Panc1 (cell line): ENCODE measurements at regions not wholly inside any gene's neighbourhood (a gene's known extent, or its start where the extent isn't known, plus 50 kb on each side); places are given as distances from the start of the nearest gene placed in this dataset.

ENCODE experiments used
- ATAC-seq: fragments of 200-7000 bp; cut with Tn5 transposase; 2 replicates; pipeline ENCODE4 v1.9.1; 2020; ENCODE audit warnings: mild to moderate bottlenecking, moderate library complexity
- BruUV-seq: library from RNA; stranded (reverse); fragments of 400-500 nt; replicated peaks from 2 replicates; lab custom pipeline; 2021; lab: Mats Ljungman, UMichigan
- CTCF ChIA-PET: fragments of 300-600 bp; sonication (Branson Sonifier 250); formaldehyde crosslinking; loops from one replicate; lab custom pipeline; 2022; ENCODE audit warnings: antibody characterized with exemption; lab: Charles Lee
- POLR2A ChIA-PET: fragments of 300-600 bp; sonication (Branson Sonifier 250); formaldehyde crosslinking; loops from one replicate; lab custom pipeline; 2022; ENCODE audit warnings: antibody characterized with exemption; lab: Charles Lee
- DNase-seq: peaks from one replicate; pipeline ENCODE4 v3.0.0-alpha.2; 2010; ENCODE audit warnings: low read depth, low spot score
- H3K27ac ChIP-seq: 2 replicates; pipeline ENCODE4 v1.5.1; 2011; ENCODE audit warnings: mild to moderate bottlenecking, low read length, inconsistent platforms
- H3K27me3 ChIP-seq: fragments of 200-500 bp; sonication (Bioruptor generic); 2 replicates; pipeline ENCODE4 v1.6.0; 2014; ENCODE audit warnings: low read length, inconsistent platforms; ENCODE audit not compliant: control insufficient read depth, insufficient read depth
- H3K36me3 ChIP-seq: fragments of 200-500 bp; sonication (Bioruptor generic); 2 replicates; pipeline ENCODE4 v1.5.1; 2014; ENCODE audit warnings: inconsistent platforms, mild to moderate bottlenecking, low read length, moderate library complexity; ENCODE audit not compliant: control insufficient read depth, insufficient read depth
- H3K4me1 ChIP-seq: 2 replicates; pipeline ENCODE4 v1.5.1; 2011; ENCODE audit warnings: inconsistent platforms, mild to moderate bottlenecking, low read length, moderate library complexity; ENCODE audit not compliant: control insufficient read depth, insufficient read depth
- H3K4me3 ChIP-seq, 2 experiments: 2 replicates each; pipeline ENCODE4 v1.5.1; 2011 to 2012; ENCODE audit warnings: low read depth in 2 of 2, low read length in 2 of 2, mild to moderate bottlenecking in 2 of 2, inconsistent platforms in 1 of 2, moderate library complexity in 1 of 2
- H3K9me3 ChIP-seq: fragments of 200-500 bp; sonication (Bioruptor generic); 2 replicates; pipeline ENCODE4 v1.5.1; 2014; ENCODE audit warnings: low read depth, mild to moderate bottlenecking, inconsistent platforms, low read length, moderate library complexity; ENCODE audit not compliant: control insufficient read depth, insufficient read depth
- POLR2AphosphoS5 ChIP-seq: IDR thresholded peaks from 2 replicates; pipeline ENCODE4 v1.6.1; 2012; ENCODE audit warnings: mild to moderate bottlenecking, low read depth, low read length, moderate library complexity
- SIN3A ChIP-seq: IDR thresholded peaks from 2 replicates; pipeline ENCODE4 v1.6.1; 2012; ENCODE audit warnings: low read depth, mild to moderate bottlenecking, low read length, moderate library complexity, borderline replicate concordance; ENCODE audit not compliant: insufficient read depth
- TCF7L2 ChIP-seq: IDR thresholded peaks from 2 replicates; pipeline ENCODE4 v1.6.1; 2011; ENCODE audit warnings: mild to moderate bottlenecking, low read depth, low read length, inconsistent platforms
- in situ Hi-C: cut with HindIII; loops from 2 replicates; pipeline ENCODE4 v1.10.0; 2016; ENCODE audit warnings: low sequenced_read_pairs, low pct_unique_long_range_greater_than_20kb
- intact Hi-C: fragments of 100-400 bp; cut with micrococcal nuclease; formaldehyde crosslinking; loops from one replicate; pipeline ENCODE4 v1.10.0; 2022; ENCODE audit not compliant: unreplicated experiment
- TF ChIP-seq, protein P1 (sequence below): fragments of 450-650 bp; IDR thresholded peaks from 2 replicates; pipeline ENCODE4 v1.5.1; 2017; ENCODE audit warnings: mild to moderate bottlenecking
- TF ChIP-seq, protein P2 (sequence below), 2 experiments: IDR thresholded peaks; 2 replicates each; pipeline ENCODE4 v1.6.1; 2011 to 2012; ENCODE audit warnings: low read depth in 2 of 2, control low read depth in 1 of 2, low read length in 1 of 2, mild to moderate bottlenecking in 1 of 2, moderate library complexity in 1 of 2; ENCODE audit not compliant: insufficient read depth in 1 of 2

DNA sequence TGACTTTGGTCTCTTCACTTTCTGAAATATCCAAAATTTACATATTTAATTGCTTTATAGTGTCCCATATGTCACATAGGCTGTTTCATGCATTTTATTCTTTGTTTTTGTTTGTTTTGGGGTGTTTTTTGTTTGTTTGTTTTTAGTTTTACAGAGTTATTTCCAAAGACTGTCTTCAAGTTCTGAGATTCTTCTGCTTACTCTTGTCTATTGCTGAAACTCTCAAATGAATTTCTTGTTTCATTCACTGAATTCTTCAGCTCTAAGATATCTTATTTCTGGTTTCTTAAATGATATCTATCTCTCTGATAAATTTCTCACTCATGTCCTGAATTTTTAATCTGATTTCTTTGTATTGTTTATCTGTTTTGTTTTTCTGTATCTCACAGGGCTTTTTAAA lies 412.0 kb upstream of the ATP2B1 start:
- CTCF ChIA-PET: no interaction called here
- H3K4me3 ChIP-seq: no peak overlapping the region
- in situ Hi-C loops: no loop called here

DNA sequence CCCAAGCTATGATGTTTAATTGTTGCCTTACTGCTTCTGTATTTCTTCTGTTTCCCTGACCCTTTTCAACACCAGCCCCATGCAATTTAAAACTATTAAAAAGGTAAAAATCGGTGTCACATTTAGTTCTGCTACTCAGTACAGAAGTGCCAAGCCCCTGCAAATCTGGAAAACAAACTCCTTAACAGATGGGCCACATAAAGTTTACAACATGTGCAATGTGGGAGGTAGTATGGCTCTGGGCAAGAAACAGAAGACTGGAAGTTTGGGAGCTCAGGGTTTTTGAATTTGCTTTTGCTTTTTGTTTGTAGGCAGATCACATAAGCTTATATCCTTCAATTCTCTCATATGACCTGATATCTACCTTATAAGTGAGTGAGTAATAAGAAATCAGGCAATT lies 404.0 kb upstream of the ATP2B1 start:
- no peak overlapping the region for H3K27ac ChIP-seq
- intact Hi-C loops: no loop called here
- CTCF ChIA-PET: no interaction called here
- no peaks in the 10 kb centered on the region for H3K4me1 ChIP-seq
- DNase-seq: no peak
- in situ Hi-C loops: no loop called here
- no peak for ATAC-seq
- no peak overlapping the region for H3K4me3 ChIP-seq
- no peaks in the 10 kb centered on the region for H3K9me3 ChIP-seq
- no peaks in the 10 kb centered on the region for H3K27me3 ChIP-seq
- TF ChIP-seq POLR2AphosphoS5 (no peak), SIN3A (no peak), TCF7L2 (no peak)
- TF ChIP-seq, protein P1, sequence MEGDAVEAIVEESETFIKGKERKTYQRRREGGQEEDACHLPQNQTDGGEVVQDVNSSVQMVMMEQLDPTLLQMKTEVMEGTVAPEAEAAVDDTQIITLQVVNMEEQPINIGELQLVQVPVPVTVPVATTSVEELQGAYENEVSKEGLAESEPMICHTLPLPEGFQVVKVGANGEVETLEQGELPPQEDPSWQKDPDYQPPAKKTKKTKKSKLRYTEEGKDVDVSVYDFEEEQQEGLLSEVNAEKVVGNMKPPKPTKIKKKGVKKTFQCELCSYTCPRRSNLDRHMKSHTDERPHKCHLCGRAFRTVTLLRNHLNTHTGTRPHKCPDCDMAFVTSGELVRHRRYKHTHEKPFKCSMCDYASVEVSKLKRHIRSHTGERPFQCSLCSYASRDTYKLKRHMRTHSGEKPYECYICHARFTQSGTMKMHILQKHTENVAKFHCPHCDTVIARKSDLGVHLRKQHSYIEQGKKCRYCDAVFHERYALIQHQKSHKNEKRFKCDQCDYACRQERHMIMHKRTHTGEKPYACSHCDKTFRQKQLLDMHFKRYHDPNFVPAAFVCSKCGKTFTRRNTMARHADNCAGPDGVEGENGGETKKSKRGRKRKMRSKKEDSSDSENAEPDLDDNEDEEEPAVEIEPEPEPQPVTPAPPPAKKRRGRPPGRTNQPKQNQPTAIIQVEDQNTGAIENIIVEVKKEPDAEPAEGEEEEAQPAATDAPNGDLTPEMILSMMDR: no peak
- TF ChIP-seq, protein P2, sequence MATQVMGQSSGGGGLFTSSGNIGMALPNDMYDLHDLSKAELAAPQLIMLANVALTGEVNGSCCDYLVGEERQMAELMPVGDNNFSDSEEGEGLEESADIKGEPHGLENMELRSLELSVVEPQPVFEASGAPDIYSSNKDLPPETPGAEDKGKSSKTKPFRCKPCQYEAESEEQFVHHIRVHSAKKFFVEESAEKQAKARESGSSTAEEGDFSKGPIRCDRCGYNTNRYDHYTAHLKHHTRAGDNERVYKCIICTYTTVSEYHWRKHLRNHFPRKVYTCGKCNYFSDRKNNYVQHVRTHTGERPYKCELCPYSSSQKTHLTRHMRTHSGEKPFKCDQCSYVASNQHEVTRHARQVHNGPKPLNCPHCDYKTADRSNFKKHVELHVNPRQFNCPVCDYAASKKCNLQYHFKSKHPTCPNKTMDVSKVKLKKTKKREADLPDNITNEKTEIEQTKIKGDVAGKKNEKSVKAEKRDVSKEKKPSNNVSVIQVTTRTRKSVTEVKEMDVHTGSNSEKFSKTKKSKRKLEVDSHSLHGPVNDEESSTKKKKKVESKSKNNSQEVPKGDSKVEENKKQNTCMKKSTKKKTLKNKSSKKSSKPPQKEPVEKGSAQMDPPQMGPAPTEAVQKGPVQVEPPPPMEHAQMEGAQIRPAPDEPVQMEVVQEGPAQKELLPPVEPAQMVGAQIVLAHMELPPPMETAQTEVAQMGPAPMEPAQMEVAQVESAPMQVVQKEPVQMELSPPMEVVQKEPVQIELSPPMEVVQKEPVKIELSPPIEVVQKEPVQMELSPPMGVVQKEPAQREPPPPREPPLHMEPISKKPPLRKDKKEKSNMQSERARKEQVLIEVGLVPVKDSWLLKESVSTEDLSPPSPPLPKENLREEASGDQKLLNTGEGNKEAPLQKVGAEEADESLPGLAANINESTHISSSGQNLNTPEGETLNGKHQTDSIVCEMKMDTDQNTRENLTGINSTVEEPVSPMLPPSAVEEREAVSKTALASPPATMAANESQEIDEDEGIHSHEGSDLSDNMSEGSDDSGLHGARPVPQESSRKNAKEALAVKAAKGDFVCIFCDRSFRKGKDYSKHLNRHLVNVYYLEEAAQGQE (IDR thresholded peaks at IDR 0.05; ENCODE audit: insufficient read depth in 1 of 2, low read depth in 2 of 2, low read length in 1 of 2): no peak
- no peaks in the 10 kb centered on the region for H3K36me3 ChIP-seq
- BruUV-seq: no TSS peak
- POLR2A ChIA-PET: no interaction called here

More for the DNA sequence above, 412.0 kb upstream of the ATP2B1 start:
- DNase-seq (no peak), ATAC-seq (no peak)
- no peaks in the 10 kb centered on the region for H3K4me1 ChIP-seq
- POLR2A ChIA-PET: no interaction called here
- no peaks in the 10 kb centered on the region for H3K36me3 ChIP-seq
- peaks cover 10% of the 10 kb centered on the region; the same call in 1 of the 2 replicates for H3K9me3 ChIP-seq
- H3K27me3 ChIP-seq: no peaks in the 10 kb centered on the region
- intact Hi-C loops: no loop called here
- H3K27ac ChIP-seq: no peak overlapping the region
- TF ChIP-seq, protein P1: no peak
- TF ChIP-seq POLR2AphosphoS5 (no peak), TCF7L2 (no peak), SIN3A (no peak)
- TF ChIP-seq, protein P2 (IDR thresholded peaks at IDR 0.05; ENCODE audit: insufficient read depth in 1 of 2, low read depth in 2 of 2, low read length in 1 of 2): no peak
- BruUV-seq: no TSS peak
